SJCRH30 (cell line): ENCODE measurements at regions not wholly inside any gene's neighbourhood (a gene's known extent, or its start where the extent isn't known, plus 50 kb on each side); places are given as distances from the start of the nearest gene placed in this dataset.

Experiments used
- DNase-seq, 2 experiments: peaks; one replicate each; pipeline ENCODE4 v3.0.0-alpha.2; 2015 to 2020
- H3K27ac ChIP-seq: fragments of 250-450 bp; sonication (Bioruptor Pico); 2 replicates; pipeline ENCODE4 v1.5.1; 2020; ENCODE audit warnings: mild to moderate bottlenecking, moderate library complexity
- H3K27me3 ChIP-seq: fragments of 250-450 bp; sonication (Bioruptor Pico); 2 replicates; pipeline ENCODE4 v1.5.1; 2020; ENCODE audit warnings: mild to moderate bottlenecking, moderate library complexity
- H3K36me3 ChIP-seq: fragments of 250-450 bp; sonication (Bioruptor Pico); 2 replicates; pipeline ENCODE4 v1.5.1; 2020; ENCODE audit warnings: mild to moderate bottlenecking, moderate library complexity
- H3K4me1 ChIP-seq: fragments of 250-450 bp; sonication (Bioruptor Pico); 2 replicates; pipeline ENCODE4 v1.5.1; 2020; ENCODE audit warnings: mild to moderate bottlenecking, moderate library complexity
- H3K4me3 ChIP-seq: fragments of 250-450 bp; sonication (Bioruptor Pico); 2 replicates; pipeline ENCODE4 v1.5.1; 2020; ENCODE audit warnings: mild to moderate bottlenecking, moderate library complexity
- H3K9me3 ChIP-seq: fragments of 250-450 bp; sonication (Bioruptor Pico); replicated peaks from 2 replicates; pipeline ENCODE4 v1.5.1; 2020; ENCODE audit warnings: mild to moderate bottlenecking, moderate library complexity

DNA sequence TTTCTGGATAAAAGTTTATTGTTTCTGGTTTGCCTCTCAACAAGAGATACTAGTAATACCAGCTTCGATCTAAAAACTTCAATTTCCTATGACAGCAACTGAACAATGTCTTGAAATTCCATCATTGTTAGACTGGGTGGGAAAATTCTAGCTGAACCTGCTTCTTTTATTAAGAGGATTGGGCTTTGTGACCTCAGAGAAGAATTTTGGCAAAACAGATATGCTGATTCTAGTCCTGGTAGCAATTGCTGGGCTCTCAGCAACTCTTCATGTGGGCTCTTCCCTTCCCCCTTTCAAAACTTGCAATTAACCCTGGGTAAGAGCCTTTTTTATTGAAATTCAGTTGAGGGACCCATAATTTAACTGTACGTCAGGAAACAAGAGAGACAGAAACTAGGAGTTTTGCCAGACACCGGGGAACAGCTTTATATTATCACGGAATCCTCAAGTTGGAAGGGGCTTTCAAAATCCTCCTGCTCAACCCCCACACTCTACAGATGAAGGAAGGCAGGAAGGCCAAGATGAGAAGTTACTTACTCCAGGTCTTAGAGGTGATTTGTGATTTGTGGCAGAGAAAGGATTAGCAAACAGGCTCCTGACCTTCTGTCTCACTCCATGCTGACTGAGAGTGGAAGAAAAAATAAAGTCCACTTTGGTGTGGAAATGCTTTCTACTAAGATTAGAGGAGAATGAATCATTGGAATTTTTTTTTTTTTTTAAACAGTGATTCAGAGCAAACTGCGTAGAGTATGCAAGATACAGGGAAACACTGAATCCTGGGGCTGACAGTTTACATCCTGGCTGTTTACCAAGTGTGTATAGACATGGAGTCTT lies 239.0 kb upstream of the ATP2B1 start:
- no peaks in the 10 kb centered on the region for H3K36me3 ChIP-seq
- no peaks in the 10 kb centered on the region for H3K9me3 ChIP-seq
- H3K4me1 ChIP-seq = peaks cover 16% of the 10 kb centered on the region
- no peak overlapping the region for H3K27ac ChIP-seq
- no peaks in the 10 kb centered on the region for H3K27me3 ChIP-seq
- no peak for DNase-seq
- no peak overlapping the region for H3K4me3 ChIP-seq

DNA sequence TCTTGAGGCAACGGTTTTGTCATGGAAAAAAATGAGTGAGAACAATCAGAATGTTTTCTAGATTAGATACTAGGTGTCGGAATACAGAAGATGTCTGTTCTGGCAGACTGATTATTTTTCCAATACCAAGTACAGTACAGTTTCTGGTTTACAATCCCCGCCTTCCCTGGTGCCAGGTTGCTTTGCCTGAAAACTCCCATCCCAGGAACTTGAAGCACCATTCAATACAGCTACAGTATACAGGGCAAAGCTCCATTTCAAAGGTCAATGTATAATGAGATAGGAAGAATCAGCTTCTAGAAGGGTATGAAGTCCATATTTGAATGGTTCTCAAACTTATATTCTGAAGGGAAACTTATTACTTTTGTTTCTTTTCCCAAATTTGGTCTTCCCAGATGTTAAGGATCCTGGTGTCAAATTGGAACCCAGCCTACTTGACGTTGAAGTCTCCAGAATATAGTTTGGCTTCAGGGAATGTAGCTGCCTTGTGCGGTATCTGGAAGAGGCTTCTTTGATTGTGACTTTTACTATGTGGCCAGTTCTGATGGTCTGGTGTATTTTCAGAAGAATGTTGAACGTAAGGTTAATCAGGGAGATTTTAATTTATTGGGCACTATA lies 238.0 kb upstream of the ATP2B1 start:
- Histone ChIP-seq H3K4me3 (no peak overlapping the region), H3K36me3 (no peaks in the 10 kb centered on the region), H3K27ac (no peak overlapping the region), H3K27me3 (no peaks in the 10 kb centered on the region), H3K9me3 (no peaks in the 10 kb centered on the region), H3K4me1 (peaks cover 16% of the 10 kb centered on the region)
- no peak for DNase-seq

DNA sequence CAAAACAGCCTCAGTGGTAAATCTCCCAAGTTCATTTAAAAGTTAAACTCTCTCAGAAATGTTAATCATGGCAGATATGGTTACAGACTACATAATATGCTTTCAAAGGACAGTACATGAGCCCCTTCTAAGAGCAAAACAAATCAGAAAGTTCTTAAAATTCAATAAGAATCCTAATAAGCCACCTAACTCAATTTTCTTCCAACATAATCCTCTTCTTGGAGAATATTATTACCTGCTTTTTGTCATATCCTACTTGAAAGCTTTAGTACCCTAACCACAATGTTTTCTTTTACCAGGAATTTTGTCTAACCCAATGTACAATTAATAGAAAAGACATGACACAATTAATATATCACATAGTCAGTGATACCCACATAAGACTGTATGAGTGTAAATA lies 236.5 kb upstream of the ATP2B1 start:
- Histone ChIP-seq H3K9me3 (no peaks in the 10 kb centered on the region), H3K4me1 (peaks cover 16% of the 10 kb centered on the region), H3K36me3 (no peaks in the 10 kb centered on the region), H3K27ac (no peak overlapping the region), H3K27me3 (no peaks in the 10 kb centered on the region), H3K4me3 (no peak overlapping the region)
- DNase-seq = no peak

DNA sequence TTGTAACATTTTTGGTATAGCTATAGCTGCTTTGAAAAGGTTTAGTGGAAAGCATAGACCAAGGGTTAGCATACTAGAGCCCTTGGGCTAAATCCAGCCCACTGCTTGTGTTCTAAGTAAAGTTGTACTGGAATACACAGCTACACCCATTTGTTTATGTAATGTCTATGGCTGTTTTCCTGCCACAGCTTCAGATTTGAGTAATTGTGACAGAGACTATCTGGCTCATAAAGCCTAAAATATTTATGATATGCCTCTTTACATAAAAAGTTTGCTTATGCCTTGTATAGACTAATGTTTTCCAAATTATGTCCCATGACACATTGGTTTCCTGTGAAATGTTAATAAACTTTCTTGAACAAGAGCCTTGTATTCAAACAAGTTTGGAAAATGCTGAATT lies 234.8 kb upstream of the ATP2B1 start:
- no peak for DNase-seq
- H3K27ac ChIP-seq = no peak overlapping the region
- H3K9me3 ChIP-seq = no peaks in the 10 kb centered on the region
- H3K36me3 ChIP-seq = no peaks in the 10 kb centered on the region
- no peak overlapping the region for H3K4me3 ChIP-seq
- H3K4me1 ChIP-seq = peaks cover 9% of the 10 kb centered on the region
- H3K27me3 ChIP-seq = no peaks in the 10 kb centered on the region

DNA sequence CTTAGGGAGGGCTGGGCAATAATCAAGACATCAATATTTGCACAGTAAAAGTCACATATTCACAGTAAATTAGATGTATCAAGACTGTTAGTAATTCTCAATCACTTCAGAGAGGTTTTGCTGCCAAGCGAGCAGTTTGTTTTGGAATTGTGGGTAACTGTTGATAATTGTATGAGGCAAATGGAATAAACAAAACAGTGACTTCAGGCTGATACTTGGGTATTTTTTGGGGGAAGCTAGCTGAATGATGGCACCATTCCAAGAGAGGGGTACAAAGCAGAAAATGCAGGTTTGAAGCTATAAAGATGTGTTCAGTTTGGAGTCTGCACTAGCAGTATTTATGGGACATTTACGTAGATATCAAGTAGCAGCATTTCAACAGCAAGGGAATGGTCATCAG lies 232.8 kb upstream of the ATP2B1 start:
- no peaks in the 10 kb centered on the region for H3K9me3 ChIP-seq
- no peak for DNase-seq
- H3K36me3 ChIP-seq = no peaks in the 10 kb centered on the region
- H3K27ac ChIP-seq = no peak overlapping the region
- no peaks in the 10 kb centered on the region for H3K27me3 ChIP-seq
- peaks cover 4% of the 10 kb centered on the region for H3K4me1 ChIP-seq
- H3K4me3 ChIP-seq = no peak overlapping the region

DNA sequence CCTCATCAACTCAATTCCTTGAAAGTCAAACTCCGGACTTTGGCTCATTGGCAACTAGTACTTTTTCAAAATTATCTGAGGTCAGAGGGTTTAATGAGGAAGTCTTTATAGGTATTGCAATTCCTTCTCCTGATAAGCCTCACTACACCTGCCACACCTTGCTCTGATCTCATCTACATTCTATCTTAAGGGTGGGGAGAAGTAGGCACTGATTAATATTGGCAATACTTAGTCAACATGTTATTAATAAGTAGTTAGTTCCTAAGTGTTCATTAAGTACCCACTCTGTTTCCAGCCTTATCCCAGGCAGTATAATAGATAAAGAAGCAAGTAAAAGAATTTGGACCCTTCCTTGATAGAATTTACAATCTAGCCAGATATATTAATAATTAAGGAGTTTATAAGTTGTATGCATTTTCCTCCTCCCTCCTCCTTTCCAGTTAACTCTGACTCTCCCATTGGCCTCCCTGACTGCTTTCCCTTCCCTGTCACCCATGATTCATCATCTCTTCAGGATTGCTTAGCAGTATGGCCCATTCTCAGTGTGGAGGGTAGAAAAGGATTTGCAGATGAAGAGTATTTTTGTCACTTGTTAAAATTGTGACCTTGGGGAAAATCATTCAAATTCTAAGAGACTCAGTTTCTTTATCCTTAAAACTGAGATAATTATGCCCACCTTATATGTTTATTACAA lies 231.0 kb upstream of the ATP2B1 start:
- DNase-seq = no peak
- Histone ChIP-seq H3K9me3 (no peaks in the 10 kb centered on the region), H3K27me3 (no peaks in the 10 kb centered on the region), H3K4me3 (no peak overlapping the region), H3K4me1 (peaks cover 7% of the 10 kb centered on the region), H3K36me3 (no peaks in the 10 kb centered on the region), H3K27ac (no peak overlapping the region)

DNA sequence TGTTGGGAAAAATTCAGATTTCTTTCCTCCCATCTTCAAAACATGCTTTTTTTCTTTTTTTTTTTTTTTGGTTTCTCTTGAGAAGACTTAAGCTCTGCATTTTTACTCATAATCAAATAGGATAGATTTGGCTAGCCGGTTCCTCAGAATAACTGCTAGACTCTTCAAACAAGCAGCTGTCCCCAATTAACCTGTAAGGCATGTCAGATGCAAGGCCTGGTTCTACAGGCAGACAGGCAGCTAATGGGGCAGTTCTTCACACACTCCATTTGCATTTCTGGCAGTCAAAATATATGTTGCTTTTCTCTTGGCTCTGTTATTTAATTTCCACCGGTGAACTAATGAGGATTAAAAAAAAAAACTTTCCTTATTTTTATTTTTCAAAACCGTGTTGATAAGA lies 228.0 kb upstream of the ATP2B1 start:
- Histone ChIP-seq H3K4me1 (peaks cover 10% of the 10 kb centered on the region), H3K27me3 (no peaks in the 10 kb centered on the region), H3K27ac (no peak overlapping the region), H3K4me3 (no peak overlapping the region), H3K9me3 (no peaks in the 10 kb centered on the region), H3K36me3 (no peaks in the 10 kb centered on the region)
- peak in 1 of 2 experiments; percentile 34 for DNase-seq

DNA sequence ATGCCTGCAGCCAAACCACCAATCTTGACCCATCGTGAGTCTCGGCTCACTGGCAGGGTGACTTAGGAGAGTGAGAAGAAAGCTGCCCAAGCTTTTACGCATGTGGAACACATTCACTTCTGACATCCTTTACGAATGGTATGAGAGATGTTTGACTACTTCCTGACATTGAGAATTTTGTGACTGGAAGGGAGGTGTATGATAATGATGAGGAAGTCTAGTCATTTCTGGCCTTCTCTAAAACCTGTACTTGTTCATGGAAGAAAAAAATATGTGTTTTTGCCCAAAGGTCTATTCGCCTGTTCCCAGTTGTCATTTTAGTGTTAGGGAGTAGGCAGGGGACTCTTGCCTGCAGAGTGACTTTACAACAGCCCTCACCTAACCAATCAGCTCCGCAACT lies 227.2 kb upstream of the ATP2B1 start:
- Histone ChIP-seq H3K4me1 (peaks cover 10% of the 10 kb centered on the region), H3K27ac (no peak overlapping the region), H3K27me3 (no peaks in the 10 kb centered on the region), H3K9me3 (no peaks in the 10 kb centered on the region), H3K36me3 (no peaks in the 10 kb centered on the region), H3K4me3 (no peak overlapping the region)
- DNase-seq = no peak

DNA sequence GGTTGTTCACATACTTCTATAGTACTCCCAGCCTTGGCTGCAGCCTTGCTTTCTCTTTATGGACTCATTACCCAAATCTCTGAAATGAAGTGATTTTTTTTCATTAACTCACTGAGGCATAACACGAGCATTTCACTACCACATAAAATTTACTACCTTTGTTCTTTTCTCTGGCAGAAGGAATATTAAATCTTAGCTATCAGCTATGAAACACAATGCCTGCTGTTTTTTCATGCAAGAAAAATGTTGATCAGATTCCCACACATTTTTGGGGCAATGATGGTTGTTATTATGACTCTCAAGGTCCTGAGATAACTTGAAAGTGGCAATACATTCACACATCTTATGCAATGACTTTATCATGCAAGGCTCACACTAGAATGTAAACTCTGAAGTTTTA lies 225.3 kb upstream of the ATP2B1 start:
- no peak overlapping the region for H3K27ac ChIP-seq
- H3K27me3 ChIP-seq = no peaks in the 10 kb centered on the region
- no peak for DNase-seq
- H3K4me1 ChIP-seq = peaks cover 10% of the 10 kb centered on the region
- H3K4me3 ChIP-seq = no peak overlapping the region
- no peaks in the 10 kb centered on the region for H3K9me3 ChIP-seq
- no peaks in the 10 kb centered on the region for H3K36me3 ChIP-seq

DNA sequence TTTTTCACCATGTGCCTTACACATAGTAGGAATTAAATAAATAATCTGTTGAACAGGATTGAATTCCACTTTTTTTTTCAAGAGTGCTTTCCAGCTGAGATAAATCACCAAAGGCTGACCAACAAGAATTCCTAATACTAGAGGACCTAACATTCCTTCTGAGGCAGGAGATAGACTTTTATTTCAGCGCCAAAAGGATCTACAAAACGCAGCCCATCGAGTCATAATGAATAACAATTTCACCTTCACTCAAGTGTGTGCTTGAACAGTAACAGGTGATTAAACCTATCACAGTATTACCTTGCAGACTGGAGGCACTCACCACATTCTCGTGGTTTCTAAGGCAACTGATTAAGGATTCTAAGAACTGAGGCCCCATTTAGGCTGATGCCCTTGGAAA lies 224.3 kb upstream of the ATP2B1 start:
- Histone ChIP-seq H3K36me3 (no peaks in the 10 kb centered on the region), H3K9me3 (no peaks in the 10 kb centered on the region), H3K4me1 (peaks cover 10% of the 10 kb centered on the region), H3K27ac (no peak overlapping the region), H3K4me3 (no peak overlapping the region), H3K27me3 (no peaks in the 10 kb centered on the region)
- DNase-seq = peak in 1 of 2 experiments; percentile 28

DNA sequence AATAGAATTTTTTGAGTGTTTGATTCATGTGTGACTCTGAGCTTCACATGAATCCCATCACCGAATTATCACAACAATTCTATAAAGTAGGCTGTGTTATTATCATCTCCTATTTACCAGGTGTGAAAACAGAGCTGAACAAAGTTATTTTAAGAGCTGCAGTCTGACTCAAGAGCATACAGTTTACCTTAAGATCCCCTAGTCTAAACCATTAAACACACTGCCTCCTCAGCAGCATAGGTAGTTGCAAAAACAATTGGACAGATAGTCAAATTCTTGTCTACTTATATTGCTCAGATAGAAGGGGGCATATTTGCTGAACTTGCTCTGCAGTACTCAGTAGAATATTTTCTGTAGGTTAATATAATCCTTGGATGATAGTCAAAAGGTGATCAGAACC lies 219.8 kb upstream of the ATP2B1 start:
- Histone ChIP-seq H3K4me3 (no peak overlapping the region), H3K36me3 (no peaks in the 10 kb centered on the region), H3K9me3 (no peaks in the 10 kb centered on the region), H3K27me3 (no peaks in the 10 kb centered on the region), H3K27ac (no peak overlapping the region), H3K4me1 (0 out of 2 replicates have a peak, but pooled peaks cover 3% of the 10 kb centered on the region)
- DNase-seq = no peak

DNA sequence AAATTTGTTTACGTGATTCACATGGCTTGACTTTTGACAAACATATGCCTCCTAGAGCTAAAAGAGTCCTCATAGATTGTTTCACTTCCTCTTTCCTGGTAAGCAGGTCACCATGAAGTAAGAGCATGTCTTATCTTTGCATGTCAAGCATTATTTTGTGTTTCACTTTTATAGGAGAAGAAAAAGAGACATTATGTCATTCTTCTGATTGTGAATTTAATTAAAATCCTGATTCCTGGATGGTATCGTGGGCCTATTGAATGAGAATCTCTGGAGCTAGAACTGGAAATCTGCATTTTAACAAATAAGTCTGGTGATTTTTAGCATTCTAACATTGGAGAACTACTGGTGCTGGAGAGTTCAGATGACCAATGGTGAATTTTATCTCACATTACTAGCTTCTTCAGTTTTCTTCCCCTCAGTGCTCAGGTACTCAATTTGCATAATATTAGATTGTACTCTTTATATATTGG lies 218.6 kb upstream of the ATP2B1 start:
- no peak for DNase-seq
- no peak overlapping the region for H3K27ac ChIP-seq
- no peaks in the 10 kb centered on the region for H3K27me3 ChIP-seq
- no peaks in the 10 kb centered on the region for H3K9me3 ChIP-seq
- H3K4me3 ChIP-seq = no peak overlapping the region
- H3K36me3 ChIP-seq = no peaks in the 10 kb centered on the region
- no peaks in the 10 kb centered on the region for H3K4me1 ChIP-seq

DNA sequence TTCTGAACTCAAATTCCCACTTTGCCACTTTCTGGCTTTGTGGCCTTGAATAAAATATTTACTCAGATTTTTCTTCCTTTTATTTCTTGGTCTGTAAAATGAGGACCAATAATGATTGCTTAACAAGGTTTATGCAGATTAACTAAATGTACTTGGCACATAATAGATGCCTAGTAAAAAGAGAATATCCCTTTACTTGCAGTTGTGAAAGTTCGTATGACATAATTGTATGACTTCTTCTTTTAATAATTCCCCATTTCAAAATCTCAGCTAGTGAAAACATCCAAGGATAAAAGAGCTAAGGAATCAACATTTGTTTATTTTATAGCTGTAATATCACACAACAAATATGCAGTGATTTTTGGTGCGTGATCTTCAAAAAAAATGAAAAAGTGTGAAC lies 215.6 kb upstream of the ATP2B1 start:
- Histone ChIP-seq H3K27ac (no peak overlapping the region), H3K9me3 (no peaks in the 10 kb centered on the region), H3K27me3 (no peaks in the 10 kb centered on the region), H3K4me1 (no peaks in the 10 kb centered on the region), H3K36me3 (no peaks in the 10 kb centered on the region), H3K4me3 (no peak overlapping the region)
- DNase-seq = no peak

DNA sequence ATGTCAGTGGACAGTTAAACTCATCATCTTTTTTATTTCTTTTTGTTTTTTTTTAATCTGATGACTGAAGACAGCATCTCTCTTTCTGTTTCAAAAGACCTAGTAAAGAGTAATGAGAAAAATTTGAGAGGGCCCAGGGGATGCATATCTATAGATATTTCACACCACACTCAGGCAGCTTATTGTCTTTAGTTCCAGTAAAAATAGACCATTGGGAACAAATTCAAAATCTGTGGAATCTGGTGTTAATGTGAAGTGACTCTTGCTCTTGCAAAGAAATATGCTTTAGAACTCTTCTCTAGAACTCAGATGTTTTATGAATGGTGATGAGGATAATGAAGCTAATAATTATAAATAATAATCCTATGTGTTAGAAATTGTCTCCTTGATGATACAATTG lies 214.5 kb upstream of the ATP2B1 start:
- no peaks in the 10 kb centered on the region for H3K9me3 ChIP-seq
- no peaks in the 10 kb centered on the region for H3K27me3 ChIP-seq
- H3K27ac ChIP-seq = no peak overlapping the region
- H3K4me1 ChIP-seq = no peaks in the 10 kb centered on the region
- H3K4me3 ChIP-seq = no peak overlapping the region
- DNase-seq = no peak
- H3K36me3 ChIP-seq = no peaks in the 10 kb centered on the region

DNA sequence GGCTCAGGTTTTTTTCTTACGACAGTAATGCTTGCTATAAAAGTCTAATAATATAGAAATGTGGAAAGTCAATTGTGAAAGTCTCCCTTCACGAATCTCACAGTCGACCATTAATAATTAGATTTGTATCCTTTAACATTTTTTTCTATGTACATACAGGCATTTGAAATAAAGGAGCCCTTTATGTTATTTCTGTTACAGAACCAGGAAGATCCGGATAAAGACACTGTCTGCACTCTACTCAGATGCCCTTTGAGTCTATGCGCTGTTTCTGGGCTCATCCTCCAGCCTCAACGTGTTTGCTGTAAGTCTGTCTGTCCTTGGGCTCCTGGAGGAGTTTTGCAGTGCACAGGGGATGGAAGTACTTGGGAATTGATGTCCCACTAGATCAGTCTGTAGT lies 212.2 kb upstream of the ATP2B1 start:
- Histone ChIP-seq H3K27ac (no peak overlapping the region), H3K27me3 (no peaks in the 10 kb centered on the region), H3K4me1 (peaks cover 2% of the 10 kb centered on the region; the same call in 1 of the 2 replicates), H3K36me3 (no peaks in the 10 kb centered on the region), H3K4me3 (no peak overlapping the region), H3K9me3 (no peaks in the 10 kb centered on the region)
- no peak for DNase-seq
